ENCODE measurements at regions not wholly inside any gene's neighbourhood (a gene's known extent, or its start where the extent isn't known, plus 50 kb on each side); places are given as distances from the start of the nearest gene placed in this dataset.

GRCh38 chr7:118420888-118421287 lies 196.4 kb downstream of the ANKRD7 start:
- no peak for TF ChIP-seq CTCF (IDR thresholded peaks at IDR 0.05; ENCODE audit: low read depth, low read length, poor library complexity, severe bottlenecking)
- no peak for TF ChIP-seq EZH2phosphoT487 (IDR thresholded peaks at IDR 0.05; ENCODE audit: borderline replicate concordance, low read length)

Data from DOHH2 (cell line).